IMR-90 (cell line): ENCODE measurements at regions not wholly inside any gene's neighbourhood (a gene's known extent, or its start where the extent isn't known, plus 50 kb on each side); places are given as distances from the start of the nearest gene placed in this dataset.

Source experiments
- ATAC-seq: fragments of 200-7000 bp; cut with Tn5 transposase; 2 replicates; pipeline ENCODE4 v1.9.1; 2020; ENCODE audit warnings: low read depth, mild to moderate bottlenecking, moderate library complexity
- BruUV-seq: library from RNA; stranded (reverse); fragments of 400-500 nt; replicated peaks from 2 replicates; lab custom pipeline; 2021; lab: Mats Ljungman, UMichigan
- CTCF ChIA-PET: fragments of 300-600 bp; formaldehyde crosslinking; extraction: SDS; loops from one replicate; lab custom pipeline; 2021; ENCODE audit warnings: antibody characterized with exemption; lab: Yijun Ruan, JAX
- POLR2A ChIA-PET: fragments of 300-600 bp; sonication (Branson Sonifier 250); formaldehyde crosslinking; loops from one replicate; lab custom pipeline; 2022; ENCODE audit warnings: antibody characterized with exemption; ENCODE audit not compliant: unreplicated experiment; lab: Charles Lee
- DNase-seq: peaks from one replicate; pipeline ENCODE4 v3.0.0; 2013
- H2AFZ ChIP-seq: replicated peaks from 2 replicates; pipeline ENCODE3; 2013; ENCODE audit warnings: low read length, mild to moderate bottlenecking; ENCODE audit not compliant: poor library complexity
- H2AK5ac ChIP-seq: 2 replicates; pipeline ENCODE4 v1.6.1; 2013; ENCODE audit warnings: low read depth, low read length, inconsistent platforms
- H2AK9ac ChIP-seq: replicated peaks from 2 replicates; pipeline ENCODE3; 2013; ENCODE audit warnings: mild to moderate bottlenecking, low read depth, low read length, moderate library complexity; ENCODE audit not compliant: poor library complexity
- H2BK120ac ChIP-seq: 2 replicates; pipeline ENCODE4 v1.6.1; 2013; ENCODE audit warnings: low read depth, low read length, inconsistent platforms
- H2BK15ac ChIP-seq: 3 replicates; pipeline ENCODE4 v1.6.1; 2013; ENCODE audit warnings: low read depth, low read length, inconsistent platforms
- H2BK20ac ChIP-seq: 2 replicates; pipeline ENCODE4 v1.6.1; 2013; ENCODE audit warnings: low read depth, mild to moderate bottlenecking, inconsistent platforms, low read length, moderate library complexity
- H2BK5ac ChIP-seq: 2 replicates; pipeline ENCODE4 v1.6.1; 2013; ENCODE audit warnings: mild to moderate bottlenecking, low read depth, low read length, inconsistent platforms; ENCODE audit not compliant: poor library complexity, severe bottlenecking
- H3K14ac ChIP-seq: replicated peaks from 2 replicates; pipeline ENCODE4 v1.6.1; 2013; ENCODE audit warnings: low read depth, low read length, inconsistent platforms
- H3K18ac ChIP-seq: 2 replicates; pipeline ENCODE4 v1.6.1; 2013; ENCODE audit warnings: low read depth, low read length, control low read depth
- H3K23ac ChIP-seq: 2 replicates; pipeline ENCODE4 v1.6.1; 2013; ENCODE audit warnings: low read depth, low read length, inconsistent platforms
- H3K27ac ChIP-seq: 2 replicates; pipeline ENCODE4 v1.5.1; 2013; ENCODE audit warnings: mild to moderate bottlenecking, control low read depth, low read length; ENCODE audit not compliant: insufficient read depth
- H3K27me3 ChIP-seq: 2 replicates; pipeline ENCODE4 v1.6.1; 2013; ENCODE audit warnings: low read length; ENCODE audit not compliant: control insufficient read depth, insufficient read depth
- H3K36me3 ChIP-seq: 2 replicates; pipeline ENCODE4 v1.6.1; 2013; ENCODE audit warnings: low read length, mixed read lengths; ENCODE audit not compliant: control insufficient read depth, insufficient read depth
- H3K4ac ChIP-seq: 2 replicates; pipeline ENCODE4 v1.6.1; 2013; ENCODE audit warnings: low read depth, low read length, inconsistent platforms
- H3K4me1 ChIP-seq: 2 replicates; pipeline ENCODE4 v1.6.1; 2013; ENCODE audit warnings: low read length, mixed read lengths; ENCODE audit not compliant: control insufficient read depth, insufficient read depth
- H3K4me2 ChIP-seq: 2 replicates; pipeline ENCODE4 v1.6.1; 2013; ENCODE audit warnings: low read depth, mild to moderate bottlenecking, control low read depth, low read length, moderate library complexity
- H3K4me3 ChIP-seq: 2 replicates; pipeline ENCODE4 v1.5.1; 2013; ENCODE audit warnings: low read depth, mild to moderate bottlenecking, control low read depth, low read length, moderate library complexity; ENCODE audit not compliant: insufficient read depth
- H3K56ac ChIP-seq: 2 replicates; pipeline ENCODE4 v1.6.1; 2013; ENCODE audit warnings: low read length, inconsistent platforms; ENCODE audit not compliant: insufficient read depth; ENCODE audit errors: extremely low read depth
- H3K79me1 ChIP-seq, 2 experiments: 2 replicates each; pipeline ENCODE4 v1.6.1; 2013; ENCODE audit warnings: low read length in 2 of 2, inconsistent platforms in 1 of 2, low read depth in 1 of 2
- H3K9ac ChIP-seq: 2 replicates; pipeline ENCODE4 v1.6.1; 2013; ENCODE audit warnings: low read depth, low read length, control low read depth
- H3K9me1 ChIP-seq: 2 replicates; pipeline ENCODE4 v1.6.1; 2013; ENCODE audit warnings: low read length, inconsistent platforms; ENCODE audit not compliant: insufficient read depth
- H3K9me3 ChIP-seq: 2 replicates; pipeline ENCODE4 v1.6.1; 2013; ENCODE audit warnings: low read length; ENCODE audit not compliant: control insufficient read depth, insufficient read depth
- H4K20me1 ChIP-seq: 2 replicates; pipeline ENCODE4 v1.6.1; 2013; ENCODE audit warnings: low read length, inconsistent platforms; ENCODE audit not compliant: insufficient read depth
- H4K5ac ChIP-seq: 2 replicates; pipeline ENCODE4 v1.6.1; 2013; ENCODE audit warnings: mild to moderate bottlenecking, low read depth, low read length, control low read depth
- H4K8ac ChIP-seq, 2 experiments: 2 replicates each; pipeline ENCODE4 v1.6.1; 2013; ENCODE audit warnings: low read depth in 2 of 2, low read length in 2 of 2, control low read depth in 1 of 2, inconsistent platforms in 1 of 2
- H4K91ac ChIP-seq: 2 replicates; pipeline ENCODE4 v1.6.1; 2013; ENCODE audit warnings: low read depth, low read length, inconsistent platforms; ENCODE audit not compliant: insufficient read depth
- CTCF ChIP-seq: conservative IDR thresholded peaks from 2 replicates; pipeline ENCODE4 v1.5.1; 2012; ENCODE audit warnings: mild to moderate bottlenecking, low read depth, low read length, improper control_type of control experiment
- FOS ChIP-seq: fragments of 150-350 bp; IDR thresholded peaks from 2 replicates; pipeline ENCODE4 v1.6.1; 2016; ENCODE audit warnings: low read depth, low read length
- MAFK ChIP-seq: IDR thresholded peaks from 2 replicates; pipeline ENCODE4 v1.6.1; 2012; ENCODE audit warnings: low read depth, low read length, improper control_type of control experiment
- MXI1 ChIP-seq: IDR thresholded peaks from 2 replicates; pipeline ENCODE4 v1.6.1; 2012; ENCODE audit warnings: low read depth, mild to moderate bottlenecking, low read length, moderate library complexity, borderline replicate concordance
- NFE2L2 ChIP-seq: fragments of 150-350 bp; IDR thresholded peaks from 2 replicates; pipeline ENCODE4 v1.6.1; 2016; ENCODE audit warnings: low read depth, mild to moderate bottlenecking, low read length
- POLR2A ChIP-seq: IDR thresholded peaks from 2 replicates; pipeline ENCODE4 v1.6.1; 2012; ENCODE audit warnings: mild to moderate bottlenecking, low read depth, low read length
- RCOR1 ChIP-seq: IDR thresholded peaks from 2 replicates; pipeline ENCODE4 v1.6.1; 2012; ENCODE audit warnings: mild to moderate bottlenecking, low read length, improper control_type of control experiment; ENCODE audit not compliant: insufficient replicate concordance
- RFX5 ChIP-seq: IDR thresholded peaks from 2 replicates; pipeline ENCODE4 v1.8.0; 2012; ENCODE audit warnings: low read depth, mild to moderate bottlenecking, low read length, moderate library complexity
- SMC3 ChIP-seq: fragments of 150-350 bp; IDR thresholded peaks from 2 replicates; pipeline ENCODE4 v1.6.1; 2016; ENCODE audit warnings: low read depth, mild to moderate bottlenecking, antibody characterized with exemption, low read length, moderate library complexity
- whole genome bisulfite sequencing, 2 experiments: methylation state at CpG; one replicate each; pipeline versions ENCODE4 v1.1.5 to v1.1.7; 2013; ENCODE audit warnings: missing lambda C conversion rate in 2 of 2; ENCODE audit not compliant: insufficient read length in 1 of 2; ENCODE audit errors: extremely low coverage in 2 of 2; 5-methylcytosine and 5-hydroxymethylcytosine counted together
- dilution Hi-C: fragments of 300-500 bp; cut with HindIII; formaldehyde crosslinking; loops from one replicate; pipeline ENCODE4 v1.14.3; 2018; ENCODE audit warnings: low sequenced_read_pairs; ENCODE audit not compliant: unreplicated experiment
- in situ Hi-C: fragments of 300-500 bp; cut with MboI; formaldehyde crosslinking; loops from 3 replicates; pipeline ENCODE4 v1.14.3; 2019; ENCODE audit warnings: low sequenced_read_pairs, inconsistent platforms, mixed read lengths
- intact Hi-C: fragments of 100-400 bp; cut with micrococcal nuclease; formaldehyde crosslinking; loops from 2 replicates; pipeline ENCODE4 v1.10.0; 2022

GRCh38 chr13:110055089-110055488, 251.9 kb downstream of the COL4A1 start:
- no peak overlapping the region for H4K91ac ChIP-seq
- no peaks in the 10 kb centered on the region for H4K20me1 ChIP-seq
- intact Hi-C loops: no loop called here
- WGBS, 2 experiments: 91% methylated on average over 1 of the region's 3 CpGs; no CpG with 5 or more reads in 1 of the 2 experiments
- no peak overlapping the region for H4K8ac ChIP-seq
- in situ Hi-C loops: no loop called here
- ChIA-PET POLR2A (no interaction called here), CTCF (no interaction called here)
- no peak overlapping the region for H2AK5ac ChIP-seq
- no peak overlapping the region for H3K4me3 ChIP-seq
- BruUV-seq: no TSS peak
- H2BK120ac ChIP-seq: no peak overlapping the region
- DNase-seq (peak; percentile 18), ATAC-seq (no peak)
- H2AFZ ChIP-seq: peak overlapping the region; percentile 35
- no peak overlapping the region for H3K4ac ChIP-seq
- no peak overlapping the region for H3K56ac ChIP-seq
- H3K36me3 ChIP-seq: no peaks in the 10 kb centered on the region
- H2AK9ac ChIP-seq: no peak overlapping the region
- TF ChIP-seq MAFK (no peak), MXI1 (no peak), RFX5 (no peak), FOS (no peak), RCOR1 (no peak), CTCF (no peak), SMC3 (no peak), NFE2L2 (no peak), POLR2A (no peak)
- no peak overlapping the region for H2BK15ac ChIP-seq
- H3K79me1 ChIP-seq: no peaks in the 10 kb centered on the region
- no peak overlapping the region for H4K5ac ChIP-seq
- no peak overlapping the region for H3K23ac ChIP-seq
- no peak overlapping the region for H3K4me2 ChIP-seq
- no peak overlapping the region for H2BK20ac ChIP-seq
- H3K27ac ChIP-seq: no peak overlapping the region
- H3K4me1 ChIP-seq: no peaks in the 10 kb centered on the region
- no peaks in the 10 kb centered on the region for H3K9me3 ChIP-seq
- H3K27me3 ChIP-seq: peaks cover 2% of the 10 kb centered on the region; the same call in 1 of the 2 replicates
- H3K9ac ChIP-seq: no peak overlapping the region
- no peak overlapping the region for H3K18ac ChIP-seq
- dilution Hi-C loops: no loop called here
- H3K9me1 ChIP-seq: 0 out of 2 replicates have a peak, but pooled peaks cover 2% of the 10 kb centered on the region
- peak overlapping the region; percentile 34; the same call in 1 of the 2 replicates for H3K14ac ChIP-seq
- no peak overlapping the region for H2BK5ac ChIP-seq
